ENCODE measurements at regions not wholly inside any gene's neighbourhood (a gene's known extent, or its start where the extent isn't known, plus 50 kb on each side); places are given as distances from the start of the nearest gene placed in this dataset.

- TF ChIP-seq CTCF (conservative IDR thresholded peaks at IDR 0.05; ENCODE audit: low read depth, low read length) (no peak), EZH2 (IDR thresholded peaks at IDR 0.05; ENCODE audit: low read length, unreplicated experiment) (no peak), EZH2phosphoT487 (IDR thresholded peaks at IDR 0.05; ENCODE audit: borderline replicate concordance, low read length) (no peak)
Measured at GRCh38 chr12:115667116-115667515, 610.4 kb downstream of the MED13L start.
